ENCODE measurements at regions not wholly inside any gene's neighbourhood (a gene's known extent, or its start where the extent isn't known, plus 50 kb on each side); places are given as distances from the start of the nearest gene placed in this dataset.

GRCh38 chr10:121300723-121301122 is 297.5 kb downstream of the FGFR2 start:
- TF ChIP-seq FOXM1 (IDR thresholded peaks at IDR 0.05; ENCODE audit: borderline replicate concordance) (no peak), TARDBP (IDR thresholded peaks at IDR 0.05) (no peak), ARNT (IDR thresholded peaks at IDR 0.05) (no peak), SP1 (IDR thresholded peaks at IDR 0.05) (no peak), FOXK2 (IDR thresholded peaks at IDR 0.05) (no peak), BHLHE40 (IDR thresholded peaks at IDR 0.05; ENCODE audit: borderline replicate concordance) (no peak), FOXA1 (IDR thresholded peaks at IDR 0.05) (no peak), CTBP1 (IDR thresholded peaks at IDR 0.05; ENCODE audit: borderline replicate concordance) (no peak), SUZ12 (IDR thresholded peaks at IDR 0.05) (no peak), HDGF (IDR thresholded peaks at IDR 0.05; ENCODE audit: borderline replicate concordance) (no peak), NFRKB (IDR thresholded peaks at IDR 0.05) (no peak), ZNF384 (IDR thresholded peaks at IDR 0.05) (no peak)
- TF ChIP-seq, protein P1, sequence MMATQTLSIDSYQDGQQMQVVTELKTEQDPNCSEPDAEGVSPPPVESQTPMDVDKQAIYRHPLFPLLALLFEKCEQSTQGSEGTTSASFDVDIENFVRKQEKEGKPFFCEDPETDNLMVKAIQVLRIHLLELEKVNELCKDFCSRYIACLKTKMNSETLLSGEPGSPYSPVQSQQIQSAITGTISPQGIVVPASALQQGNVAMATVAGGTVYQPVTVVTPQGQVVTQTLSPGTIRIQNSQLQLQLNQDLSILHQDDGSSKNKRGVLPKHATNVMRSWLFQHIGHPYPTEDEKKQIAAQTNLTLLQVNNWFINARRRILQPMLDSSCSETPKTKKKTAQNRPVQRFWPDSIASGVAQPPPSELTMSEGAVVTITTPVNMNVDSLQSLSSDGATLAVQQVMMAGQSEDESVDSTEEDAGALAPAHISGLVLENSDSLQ (IDR thresholded peaks at IDR 0.05), result no peak

Measured in HEK293T (cell line).